ENCODE measurements at regions not wholly inside any gene's neighbourhood (a gene's known extent, or its start where the extent isn't known, plus 50 kb on each side); places are given as distances from the start of the nearest gene placed in this dataset.

GRCh38 chr2:234333168-234334130 lies 163.4 kb downstream of the ARL4C start:
- no peak overlapping the region for H2AFZ ChIP-seq (ENCODE audit: low read length)
- no peaks in the 10 kb centered on the region for H3K79me2 ChIP-seq (ENCODE audit: low read length)
- no peaks in the 10 kb centered on the region for H3F3A ChIP-seq (ENCODE audit: insufficient read depth, low read length)
- H3K4me2 ChIP-seq (ENCODE audit: low read depth, low read length), result no peak overlapping the region
- no peak overlapping the region for H3K27ac ChIP-seq (ENCODE audit: low read length)
- no peaks in the 10 kb centered on the region for H3K27me3 ChIP-seq (replicated peaks; ENCODE audit: insufficient read depth, low read length)
- H3K4me1 ChIP-seq (ENCODE audit: low read length), result no peaks in the 10 kb centered on the region
- no peak for DNase-seq
- H3K36me3 ChIP-seq (replicated peaks; ENCODE audit: insufficient read depth, low read length), result no peaks in the 10 kb centered on the region
- H3K4me3 ChIP-seq (ENCODE audit: low read length), result no peak overlapping the region
- no peaks in the 10 kb centered on the region for H3K9me2 ChIP-seq (replicated peaks; ENCODE audit: insufficient read depth, low read length)
- H3K9ac ChIP-seq (ENCODE audit: low read length), result no peak overlapping the region
- TF ChIP-seq EZH2phosphoT487 (IDR thresholded peaks at IDR 0.05; ENCODE audit: low read length) (no peak), EZH2 (optimal IDR thresholded peaks at IDR 0.05; ENCODE audit: low read depth, low read length) (no peak), CTCF (IDR thresholded peaks at IDR 0.05; ENCODE audit: low read length) (no peak)
- no peaks in the 10 kb centered on the region for H4K20me1 ChIP-seq (ENCODE audit: insufficient read depth, low read length)
- no peaks in the 10 kb centered on the region for H3K9me3 ChIP-seq (replicated peaks; ENCODE audit: insufficient read depth, low read length)

- Histone ChIP-seq H3K4me1 (ENCODE audit: low read length) (no peaks in the 10 kb centered on the region), H2AFZ (ENCODE audit: low read length) (no peak overlapping the region), H3K9me3 (replicated peaks; ENCODE audit: insufficient read depth, low read length) (no peaks in the 10 kb centered on the region), H4K20me1 (ENCODE audit: insufficient read depth, low read length) (no peaks in the 10 kb centered on the region), H3K4me3 (ENCODE audit: low read length) (no peak overlapping the region), H3K79me2 (ENCODE audit: low read length) (no peaks in the 10 kb centered on the region), H3F3A (ENCODE audit: insufficient read depth, low read length) (no peaks in the 10 kb centered on the region), H3K4me2 (ENCODE audit: low read depth, low read length) (no peak overlapping the region), H3K9ac (ENCODE audit: low read length) (no peak overlapping the region), H3K36me3 (replicated peaks; ENCODE audit: insufficient read depth, low read length) (no peaks in the 10 kb centered on the region), H3K9me2 (replicated peaks; ENCODE audit: insufficient read depth, low read length) (no peaks in the 10 kb centered on the region), H3K27me3 (replicated peaks; ENCODE audit: insufficient read depth, low read length) (no peaks in the 10 kb centered on the region), H3K27ac (ENCODE audit: low read length) (no peak overlapping the region)
- DNase-seq, result no peak
- TF ChIP-seq CTCF (IDR thresholded peaks at IDR 0.05; ENCODE audit: low read length) (no peak), EZH2 (optimal IDR thresholded peaks at IDR 0.05; ENCODE audit: low read depth, low read length) (no peak), EZH2phosphoT487 (IDR thresholded peaks at IDR 0.05; ENCODE audit: low read length) (no peak)
Measured at GRCh38 chr2:234331966-234332365, 164.9 kb downstream of the ARL4C start.

GRCh38 chr2:234331566-234331965 lies 165.3 kb downstream of the ARL4C start:
- Histone ChIP-seq H3F3A (ENCODE audit: insufficient read depth, low read length) (no peaks in the 10 kb centered on the region), H2AFZ (ENCODE audit: low read length) (no peak overlapping the region), H3K27me3 (replicated peaks; ENCODE audit: insufficient read depth, low read length) (no peaks in the 10 kb centered on the region), H3K4me3 (ENCODE audit: low read length) (no peak overlapping the region), H3K9me2 (replicated peaks; ENCODE audit: insufficient read depth, low read length) (no peaks in the 10 kb centered on the region), H3K27ac (ENCODE audit: low read length) (no peak overlapping the region), H3K4me2 (ENCODE audit: low read depth, low read length) (no peak overlapping the region), H3K9me3 (replicated peaks; ENCODE audit: insufficient read depth, low read length) (no peaks in the 10 kb centered on the region), H3K79me2 (ENCODE audit: low read length) (no peaks in the 10 kb centered on the region), H3K4me1 (ENCODE audit: low read length) (no peaks in the 10 kb centered on the region), H4K20me1 (ENCODE audit: insufficient read depth, low read length) (no peaks in the 10 kb centered on the region), H3K9ac (ENCODE audit: low read length) (no peak overlapping the region), H3K36me3 (replicated peaks; ENCODE audit: insufficient read depth, low read length) (no peaks in the 10 kb centered on the region)
- no peak for DNase-seq
- TF ChIP-seq EZH2phosphoT487 (IDR thresholded peaks at IDR 0.05; ENCODE audit: low read length) (no peak), CTCF (IDR thresholded peaks at IDR 0.05; ENCODE audit: low read length) (no peak), EZH2 (optimal IDR thresholded peaks at IDR 0.05; ENCODE audit: low read depth, low read length) (no peak)
